DND-41 (cell line): ENCODE measurements at regions not wholly inside any gene's neighbourhood (a gene's known extent, or its start where the extent isn't known, plus 50 kb on each side); places are given as distances from the start of the nearest gene placed in this dataset.

ENCODE experiments used
- ATAC-seq: fragments of 200-7000 bp; cut with Tn5 transposase; 3 replicates; pipeline ENCODE4 v1.9.1; 2021; ENCODE audit warnings: low read depth; ENCODE audit not compliant: insufficient read depth
- DNase-seq: peaks from one replicate; pipeline ENCODE4 v3.0.0-alpha.2; 2020
- H2AFZ ChIP-seq: 2 replicates; pipeline ENCODE4 v1.6.0; 2012; ENCODE audit warnings: low read depth, low read length
- H3K27ac ChIP-seq: 2 replicates; pipeline ENCODE4 v1.5.1; 2012; ENCODE audit warnings: low read length, inconsistent platforms
- H3K27me3 ChIP-seq: fragments of 200-600 bp; sonication (generic); 2 replicates; pipeline ENCODE4 v1.6.0; 2012; ENCODE audit warnings: low read length, mild to moderate bottlenecking, inconsistent platforms; ENCODE audit not compliant: insufficient read depth, poor library complexity
- H3K36me3 ChIP-seq: 2 replicates; pipeline ENCODE4 v1.5.1; 2012; ENCODE audit warnings: low read length, inconsistent platforms; ENCODE audit not compliant: insufficient read depth
- H3K4me1 ChIP-seq: 2 replicates; pipeline ENCODE4 v1.5.1; 2012; ENCODE audit warnings: mild to moderate bottlenecking, low read length; ENCODE audit not compliant: insufficient read depth
- H3K4me2 ChIP-seq: 2 replicates; pipeline ENCODE4 v1.6.0; 2012; ENCODE audit warnings: mild to moderate bottlenecking, moderate library complexity, low read length, inconsistent platforms; ENCODE audit not compliant: insufficient read depth
- H3K4me3 ChIP-seq, 2 experiments: fragments of 200-600 bp in 1 of 2; shearing (Covaris generic) in 1 of 2; 2 replicates each; pipeline ENCODE4 v1.5.1; 2012 to 2016; ENCODE audit warnings: inconsistent platforms in 2 of 2, low read length in 2 of 2, mild to moderate bottlenecking in 2 of 2, low read depth in 1 of 2, moderate library complexity in 1 of 2
- H3K79me2 ChIP-seq: 2 replicates; pipeline ENCODE4 v1.6.0; 2012; ENCODE audit warnings: low read length, inconsistent platforms; ENCODE audit not compliant: insufficient read depth
- H3K9ac ChIP-seq: 2 replicates; pipeline ENCODE4 v1.6.0; 2012; ENCODE audit warnings: low read depth, mild to moderate bottlenecking, inconsistent platforms, low read length, moderate library complexity
- H3K9me3 ChIP-seq: 2 replicates; pipeline ENCODE4 v1.5.1; 2012; ENCODE audit warnings: low read length, moderate library complexity, mild to moderate bottlenecking, inconsistent platforms; ENCODE audit not compliant: insufficient read depth, severe bottlenecking
- H4K20me1 ChIP-seq: 2 replicates; pipeline ENCODE4 v1.6.0; 2012; ENCODE audit warnings: low read length; ENCODE audit not compliant: insufficient read depth
- CTCF ChIP-seq: IDR thresholded peaks from 2 replicates; pipeline ENCODE4 v1.5.1; 2012; ENCODE audit warnings: borderline replicate concordance, low read length, moderate library complexity, mild to moderate bottlenecking; ENCODE audit not compliant: poor library complexity, severe bottlenecking; ENCODE audit errors: extremely low read depth
- EZH2 ChIP-seq: IDR thresholded peaks from 3 replicates; pipeline ENCODE4 v1.6.1; 2012; ENCODE audit warnings: borderline replicate concordance, low read depth, mild to moderate bottlenecking, moderate library complexity, low read length, inconsistent platforms; ENCODE audit not compliant: severe bottlenecking

GRCh38 chr7:79786187-79786586 lies 332.7 kb upstream of the MAGI2 start:
- H3K9me3 ChIP-seq, result no peaks in the 10 kb centered on the region
- H3K27ac ChIP-seq, result no peak overlapping the region
- H3K4me3 ChIP-seq, result no peak overlapping the region
- DNase-seq (no peak), ATAC-seq (no peak)
- no peaks in the 10 kb centered on the region for H3K36me3 ChIP-seq
- H3K4me1 ChIP-seq, result no peaks in the 10 kb centered on the region
- H3K4me2 ChIP-seq, result no peak overlapping the region
- no peak overlapping the region for H2AFZ ChIP-seq
- H4K20me1 ChIP-seq, result no peaks in the 10 kb centered on the region
- no peak for TF ChIP-seq EZH2
- no peak for TF ChIP-seq CTCF
- H3K27me3 ChIP-seq, result no peaks in the 10 kb centered on the region
- H3K9ac ChIP-seq, result no peak overlapping the region
- H3K79me2 ChIP-seq, result no peaks in the 10 kb centered on the region

GRCh38 chr7:79785556-79785955 lies 332.1 kb upstream of the MAGI2 start:
- TF ChIP-seq CTCF (no peak), EZH2 (no peak)
- no peak overlapping the region for H3K9ac ChIP-seq

GRCh38 chr7:79782906-79783305 lies 329.4 kb upstream of the MAGI2 start:
- Histone ChIP-seq H3K9me3 (no peaks in the 10 kb centered on the region), H2AFZ (no peak overlapping the region), H3K9ac (no peak overlapping the region), H3K27me3 (no peaks in the 10 kb centered on the region), H3K4me2 (no peak overlapping the region), H3K36me3 (no peaks in the 10 kb centered on the region), H3K4me1 (peaks cover 5% of the 10 kb centered on the region), H3K27ac (no peak overlapping the region), H4K20me1 (no peaks in the 10 kb centered on the region), H3K4me3 (no peak overlapping the region), H3K79me2 (no peaks in the 10 kb centered on the region)
- TF ChIP-seq EZH2 (no peak), CTCF (no peak)
- no peak for DNase-seq
- no peak for ATAC-seq

More at GRCh38 chr7:79785556-79785955, 332.1 kb upstream of the MAGI2 start:
- H3K27ac ChIP-seq, result no peak overlapping the region
- no peaks in the 10 kb centered on the region for H3K79me2 ChIP-seq
- no peak overlapping the region for H2AFZ ChIP-seq
- no peak overlapping the region for H3K4me2 ChIP-seq
- H3K4me3 ChIP-seq, result no peak overlapping the region
- no peaks in the 10 kb centered on the region for H4K20me1 ChIP-seq
- no peaks in the 10 kb centered on the region for H3K36me3 ChIP-seq
- H3K27me3 ChIP-seq, result no peaks in the 10 kb centered on the region
- H3K4me1 ChIP-seq, result no peaks in the 10 kb centered on the region
- ATAC-seq (no peak), DNase-seq (no peak)
- no peaks in the 10 kb centered on the region for H3K9me3 ChIP-seq

- H3K36me3 ChIP-seq, result no peaks in the 10 kb centered on the region
- no peak overlapping the region for H2AFZ ChIP-seq
- H4K20me1 ChIP-seq, result no peaks in the 10 kb centered on the region
- no peaks in the 10 kb centered on the region for H3K79me2 ChIP-seq
- no peak overlapping the region for H3K27ac ChIP-seq
- H3K4me1 ChIP-seq, result peaks cover 5% of the 10 kb centered on the region
- TF ChIP-seq EZH2 (no peak), CTCF (no peak)
- H3K4me3 ChIP-seq, result no peak overlapping the region
- H3K9ac ChIP-seq, result no peak overlapping the region
- H3K4me2 ChIP-seq, result no peak overlapping the region
- H3K9me3 ChIP-seq, result no peaks in the 10 kb centered on the region
- H3K27me3 ChIP-seq, result no peaks in the 10 kb centered on the region
- no peak for DNase-seq
- ATAC-seq, result no peak
These were observed 328.8 kb upstream of the MAGI2 start for GRCh38 chr7:79782256-79782655.
